ENCODE measurements at regions not wholly inside any gene's neighbourhood (a gene's known extent, or its start where the extent isn't known, plus 50 kb on each side); places are given as distances from the start of the nearest gene placed in this dataset.

DNA sequence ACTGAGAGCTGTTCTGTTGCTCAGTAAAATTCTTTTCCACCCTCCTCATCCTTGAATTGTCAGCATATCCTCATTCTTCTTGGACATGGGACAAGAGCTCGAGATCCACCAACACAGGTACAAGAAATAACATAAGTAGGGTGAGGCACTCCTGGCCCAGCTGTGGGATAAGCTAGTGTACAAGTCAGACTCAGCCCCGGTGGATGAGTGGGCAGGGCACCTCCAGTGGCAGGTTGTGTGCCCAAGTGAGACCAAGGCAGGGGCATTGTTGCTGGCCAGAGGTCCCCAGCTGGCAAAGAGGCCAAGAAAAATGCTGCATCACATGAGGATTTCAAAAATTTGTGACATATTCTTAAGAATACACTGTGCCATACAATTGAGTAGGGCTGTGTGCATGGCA is 402.0 kb upstream of the ZWINT start:
- no peak for DNase-seq

DNA sequence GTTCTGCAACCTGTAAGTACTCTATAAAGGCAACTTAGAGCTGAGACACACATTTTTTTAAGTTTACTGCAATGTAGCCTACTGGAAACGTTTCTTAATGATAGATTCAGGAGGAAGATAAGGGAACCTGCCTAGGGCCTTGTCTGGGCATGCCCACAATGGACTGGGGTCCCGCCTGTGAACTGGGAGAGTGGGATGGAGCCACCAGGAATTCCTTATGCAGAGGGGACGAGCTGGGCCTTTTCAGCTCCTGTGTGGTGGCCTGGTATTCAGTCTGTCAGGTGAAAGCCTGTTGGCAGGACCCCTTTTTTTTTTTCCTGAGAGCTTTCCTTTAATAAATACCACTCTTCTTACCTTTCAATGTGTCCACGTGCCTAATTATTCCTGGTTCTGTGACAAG is 384.4 kb upstream of the ZWINT start:
- no peak for DNase-seq

DNA sequence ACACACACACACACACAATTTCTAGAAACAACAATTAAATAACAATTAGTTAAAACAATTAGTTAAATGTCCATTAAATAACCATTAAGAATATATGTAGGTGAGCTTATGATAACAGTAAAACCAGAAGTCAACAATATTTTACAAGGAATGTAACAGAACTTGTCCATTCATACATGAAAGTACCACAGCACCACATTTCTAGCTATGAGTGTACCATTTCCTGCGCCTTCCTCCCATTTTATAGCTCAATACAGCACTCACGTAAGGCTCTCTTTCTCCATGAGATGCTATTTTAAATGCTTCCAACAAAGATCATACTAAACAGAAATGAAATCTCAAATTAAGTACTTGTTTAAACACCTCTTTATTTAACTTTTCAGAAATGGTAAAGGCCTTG is 367.3 kb upstream of the ZWINT start:
- DNase-seq, result no peak

DNA sequence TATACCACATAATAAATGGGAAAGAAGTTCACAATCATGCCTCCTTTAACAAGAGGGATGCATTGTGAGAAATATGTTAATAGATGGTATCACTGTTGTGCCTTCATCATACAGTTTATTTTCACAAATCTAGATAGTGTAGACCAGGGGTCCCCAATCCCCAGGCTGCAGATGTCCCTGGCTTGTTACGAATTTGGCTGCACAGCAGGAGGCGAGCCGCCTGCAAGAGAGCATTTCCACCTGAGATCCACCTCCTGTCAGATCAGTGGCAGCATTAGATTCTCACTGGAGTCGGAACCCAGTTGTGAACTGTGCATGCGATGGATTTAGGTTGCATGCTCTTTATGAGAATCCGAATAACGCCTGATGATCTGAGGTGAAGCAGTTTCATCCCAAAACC is 361.9 kb upstream of the ZWINT start:
- no peak for DNase-seq

DNA sequence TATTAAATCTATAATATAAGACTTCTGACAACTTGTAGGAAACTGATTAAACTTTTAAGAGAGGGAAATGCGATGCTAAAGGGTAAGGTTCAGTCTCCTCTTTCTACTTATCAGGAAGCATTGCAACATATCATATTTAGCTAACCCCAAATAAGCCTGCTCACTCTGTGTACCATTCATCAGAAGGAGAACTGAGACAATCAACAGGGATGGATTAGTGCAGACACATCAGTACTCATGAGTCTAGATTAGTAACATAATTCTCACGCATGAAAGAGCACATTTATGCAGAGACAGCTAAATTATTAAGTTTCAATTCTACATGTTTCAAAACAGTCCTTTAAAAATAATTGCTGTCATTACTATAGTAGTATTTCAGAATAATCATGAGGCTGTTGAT is 354.2 kb upstream of the ZWINT start:
- DNase-seq, result no peak

GRCh38 chr10:56698506-56698905 is 337.4 kb upstream of the ZWINT start:
- no peak for DNase-seq

DNA sequence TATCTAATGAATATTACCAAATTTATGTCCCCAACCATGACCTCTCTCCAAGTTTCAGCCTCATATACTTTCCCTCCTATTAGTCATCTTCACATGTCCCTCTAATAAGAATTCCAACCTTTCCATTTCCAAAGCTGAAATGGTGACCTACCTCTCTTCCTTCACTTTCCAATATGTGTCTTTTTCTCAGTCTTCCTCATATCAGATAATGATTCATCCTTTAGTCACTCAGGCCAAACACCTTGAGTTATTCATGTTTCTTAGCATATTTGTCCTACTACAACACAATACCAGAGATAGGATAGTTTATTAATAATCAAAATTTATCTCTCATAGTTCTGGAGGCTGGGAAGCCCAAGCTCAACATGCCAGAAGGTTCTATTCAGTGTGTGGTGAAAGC is 318.5 kb upstream of the ZWINT start:
- no peak for DNase-seq

- no peak for DNase-seq
Observed at GRCh38 chr10:56662765-56663447, 301.8 kb upstream of the ZWINT start.

GRCh38 chr10:56653289-56653688 is 292.2 kb upstream of the ZWINT start:
- DNase-seq, result no peak

- no peak for DNase-seq
Observed at GRCh38 chr10:56646329-56647111, 285.5 kb upstream of the ZWINT start.

DNA sequence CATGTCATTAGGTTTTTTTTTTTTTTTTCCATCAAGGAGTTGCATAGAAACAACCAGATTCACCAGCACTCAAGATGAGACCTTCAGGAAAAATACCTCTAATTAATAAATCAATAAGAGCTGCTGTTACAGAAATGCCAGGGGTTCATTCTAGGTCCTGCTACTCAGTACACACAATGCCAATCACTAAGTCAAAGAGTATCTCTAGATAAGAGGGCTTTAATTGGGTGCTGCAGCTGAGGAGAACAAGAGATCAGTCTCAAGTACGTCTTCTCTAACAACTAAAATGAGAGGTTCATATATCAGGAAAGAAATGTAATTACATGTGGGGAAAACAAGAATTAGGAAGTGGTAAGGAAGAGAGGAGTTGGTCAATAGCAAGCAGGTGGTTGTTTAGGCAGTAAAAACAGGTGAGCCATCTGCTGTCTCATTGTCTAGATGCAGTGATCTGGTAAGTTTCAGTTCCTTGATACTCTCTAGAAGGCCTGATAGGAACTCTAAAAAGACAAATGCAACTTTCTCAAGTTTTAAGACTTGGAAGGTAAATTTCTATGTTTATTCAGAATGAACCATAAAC is 272.9 kb upstream of the ZWINT start:
- DNase-seq, result peak; percentile 82

GRCh38 chr10:56632537-56632936 is 271.5 kb upstream of the ZWINT start:
- DNase-seq, result no peak

DNA sequence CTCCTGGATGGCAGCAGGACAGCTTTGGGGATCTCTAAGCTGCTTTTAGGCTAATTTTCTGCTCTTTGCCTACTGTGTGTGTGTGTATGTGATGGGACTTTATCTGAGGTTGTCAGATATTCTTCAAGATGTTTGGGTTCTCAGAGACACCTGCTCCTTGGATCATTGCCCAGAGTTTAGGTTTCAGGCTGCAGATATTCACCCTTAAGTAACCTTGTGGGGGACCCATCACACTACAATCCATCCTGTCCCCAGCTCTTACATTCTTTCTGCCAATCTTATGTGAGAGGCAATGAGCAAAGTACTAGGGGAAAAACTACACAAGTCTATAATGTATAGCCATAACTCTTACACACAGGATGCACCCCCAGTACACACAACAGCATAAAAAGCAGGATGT is 263.0 kb upstream of the ZWINT start:
- no peak for DNase-seq

DNA sequence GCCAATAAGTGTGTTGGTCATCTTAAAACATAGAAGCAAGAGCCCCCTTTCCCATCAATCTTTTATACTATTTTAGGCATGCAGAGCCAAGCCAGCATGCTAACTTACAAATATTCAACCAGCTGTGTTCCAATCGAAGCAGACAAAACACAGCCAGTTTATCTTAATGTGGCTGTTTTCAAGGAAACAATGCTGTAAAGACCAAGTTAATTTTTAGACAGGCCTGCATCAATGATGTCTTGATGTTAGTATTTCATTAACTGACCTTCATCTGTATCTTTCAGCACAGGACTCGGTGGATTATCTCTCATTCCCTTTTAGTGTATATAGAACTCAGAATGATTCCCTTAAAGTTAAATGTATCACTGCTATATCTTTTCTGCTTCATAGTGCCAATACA is 262.0 kb upstream of the ZWINT start:
- DNase-seq, result no peak

- no peak for DNase-seq
Observed at GRCh38 chr10:56622335-56622973, 261.4 kb upstream of the ZWINT start.

DNA sequence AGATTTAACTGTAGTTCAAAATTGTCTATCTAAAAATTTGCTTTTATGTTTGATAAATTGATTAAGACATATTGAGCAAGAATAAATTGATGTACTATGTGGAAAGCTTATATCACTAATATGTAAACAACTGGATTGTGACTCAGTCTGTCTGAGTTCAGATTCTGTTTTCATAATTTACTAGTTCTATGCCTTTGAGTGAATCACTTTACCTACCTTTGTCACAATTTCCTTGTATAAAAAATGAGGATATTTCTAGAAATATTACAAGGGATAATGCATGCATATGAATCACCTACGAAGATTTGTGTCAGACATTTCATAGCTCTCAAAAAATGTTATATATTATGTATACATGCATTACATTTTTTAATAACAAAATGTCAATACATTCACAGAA is 245.1 kb upstream of the ZWINT start:
- DNase-seq, result no peak

DNA sequence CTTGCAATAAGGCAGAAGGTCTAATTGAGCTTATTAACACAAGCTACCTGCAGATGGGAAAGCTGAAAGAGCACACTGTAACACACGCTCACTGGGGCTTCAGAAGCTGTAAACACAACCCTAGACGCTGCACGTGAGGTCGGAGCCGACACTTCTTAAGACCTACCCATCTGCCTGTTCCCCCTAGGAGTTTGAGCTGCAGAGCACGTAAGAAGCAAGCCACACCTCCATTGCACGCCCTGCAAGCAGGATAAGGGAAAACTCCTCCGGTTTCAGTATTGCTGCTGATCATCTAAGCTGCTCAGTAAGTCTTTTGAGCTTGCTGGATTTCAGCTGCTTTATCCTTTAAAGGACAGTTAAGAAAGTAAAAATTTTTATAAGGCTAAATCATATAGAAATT is 244.0 kb upstream of the ZWINT start:
- peak; percentile 84 for DNase-seq

- no peak for DNase-seq
Observed at GRCh38 chr10:56604624-56605023, 243.6 kb upstream of the ZWINT start.

GRCh38 chr10:56599201-56599600 is 238.1 kb upstream of the ZWINT start:
- peak; percentile 78 for DNase-seq

- DNase-seq, result no peak
Observed at GRCh38 chr10:56596257-56596656, 235.2 kb upstream of the ZWINT start.

DNA sequence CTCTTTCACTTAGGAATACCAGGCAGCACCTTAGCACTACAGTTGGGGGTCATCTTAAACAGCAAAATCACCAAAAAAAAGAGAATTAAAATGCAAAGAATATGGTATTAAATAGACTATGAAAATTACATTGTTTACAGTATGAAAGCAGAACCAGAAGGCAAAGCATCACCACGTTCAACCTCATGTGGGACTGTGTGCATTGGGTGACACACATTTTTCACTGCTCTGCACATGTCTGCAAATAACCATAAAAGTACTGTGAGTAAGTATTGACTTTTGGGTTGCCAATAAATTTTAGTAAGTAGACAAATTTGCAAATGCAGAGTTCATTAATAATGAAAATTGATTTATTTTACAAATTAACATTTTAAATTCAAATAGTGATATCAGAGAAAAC is 232.1 kb upstream of the ZWINT start:
- no peak for DNase-seq

DNA sequence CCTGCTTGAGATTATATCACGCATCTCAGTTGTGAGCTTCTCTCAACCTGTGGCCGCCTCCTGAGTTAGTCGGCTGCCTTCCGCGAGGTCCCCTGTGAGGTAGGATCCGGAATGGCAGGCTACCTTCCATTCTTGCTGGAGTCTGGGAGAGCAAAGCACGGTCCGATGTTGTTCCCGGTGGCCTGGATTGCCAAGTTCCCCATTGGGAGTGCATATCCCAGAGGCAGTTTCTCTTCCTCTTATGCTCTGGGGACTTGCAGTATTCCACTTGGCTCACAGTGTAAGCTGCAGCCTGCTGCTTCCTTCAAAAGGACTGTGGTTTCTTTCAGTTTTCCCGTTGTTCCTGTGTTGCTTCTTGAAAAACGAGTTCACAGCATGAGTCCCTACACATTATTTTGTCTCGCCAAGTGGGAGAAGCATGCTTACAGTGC is 225.4 kb upstream of the ZWINT start:
- peak; percentile 31 for DNase-seq

- DNase-seq, result peak; percentile 55
Observed at GRCh38 chr10:56585447-56586171, 224.6 kb upstream of the ZWINT start.

All from NCI-H69 (cell line).